Upper lobe of left lung (tissue), 4 donors: ENCODE measurements at regions not wholly inside any gene's neighbourhood (a gene's known extent, or its start where the extent isn't known, plus 50 kb on each side); places are given as distances from the start of the nearest gene placed in this dataset.

Experiments
- POLR2A ChIP-seq, 4 donors: fragments of 450-650 bp; IDR thresholded peaks; one replicate each; pipeline ENCODE4 v1.5.1; 2016 to 2017; ENCODE audit warnings: antibody characterized with exemption in 4 of 4, mild to moderate bottlenecking in 2 of 4
- POLR2AphosphoS5 ChIP-seq, 2 donors: sonication (generic); formaldehyde crosslinking; IDR thresholded peaks; one replicate each; pipeline ENCODE4 v1.5.1; 2017; ENCODE audit warnings: antibody characterized with exemption in 2 of 2

DNA sequence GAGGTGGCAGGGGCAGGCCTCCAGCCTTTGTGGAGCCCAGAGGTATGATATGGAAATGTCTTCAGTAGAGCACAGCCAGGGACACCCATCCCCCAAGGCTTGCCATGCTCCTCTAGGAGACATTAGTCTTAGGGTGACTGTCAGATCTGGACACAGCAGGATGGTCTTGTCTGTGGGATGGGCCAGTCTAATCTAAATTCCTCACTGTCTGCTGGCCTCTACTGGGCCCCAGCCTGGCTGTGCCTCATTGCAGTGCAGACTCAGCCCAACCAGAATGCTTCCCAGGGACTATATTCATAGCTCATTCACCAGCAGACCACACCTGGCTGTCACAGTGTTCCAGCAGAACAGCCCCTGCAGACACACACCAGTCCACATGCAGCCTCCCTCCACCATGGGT lies 129.5 kb upstream of the MRPS30 start:
- no peak for TF ChIP-seq POLR2AphosphoS5 (IDR thresholded peaks at IDR 0.05)
- TF ChIP-seq POLR2A (IDR thresholded peaks at IDR 0.05), result no peak
